ENCODE measurements at regions not wholly inside any gene's neighbourhood (a gene's known extent, or its start where the extent isn't known, plus 50 kb on each side); places are given as distances from the start of the nearest gene placed in this dataset.
"Not testable (repeated sequence)": the region's sequence is repeated elsewhere in the genome, so short reads cannot be mapped to it uniquely, and the experiment has no call there.

GRCh38 chr18:5830902-5831301, 64.4 kb downstream of the TMEM200C start:
- H3K4me1 ChIP-seq (ENCODE audit: control insufficient read depth, low read depth, low read length); H3K4me3 ChIP-seq (ENCODE audit: low read length); H3K27me3 ChIP-seq (ENCODE audit: control insufficient read depth, insufficient read depth, low read length); H3K36me3 ChIP-seq (ENCODE audit: control insufficient read depth, low read depth, low read length); H3K9me3 ChIP-seq (ENCODE audit: control insufficient read depth, low read depth, low read length); H3K9ac ChIP-seq (ENCODE audit: low read length); H3K27ac ChIP-seq (ENCODE audit: low read length): not testable (repeated sequence)

GRCh38 chr18:5828913-5829312, 66.4 kb downstream of the TMEM200C start:
- no peaks in the 10 kb centered on the region for H3K36me3 ChIP-seq (ENCODE audit: control insufficient read depth, low read depth, low read length)
- no peak overlapping the region for H3K4me3 ChIP-seq (ENCODE audit: low read length)
- peaks cover 8% of the 10 kb centered on the region for H3K4me1 ChIP-seq (ENCODE audit: control insufficient read depth, low read depth, low read length)
- no peak overlapping the region for H3K27ac ChIP-seq (ENCODE audit: low read length)
- no peaks in the 10 kb centered on the region for H3K27me3 ChIP-seq (ENCODE audit: control insufficient read depth, insufficient read depth, low read length)
- H3K9me3 ChIP-seq (ENCODE audit: control insufficient read depth, low read depth, low read length), result no peaks in the 10 kb centered on the region
- no peak overlapping the region for H3K9ac ChIP-seq (ENCODE audit: low read length)

GRCh38 chr18:5825663-5826062, 69.7 kb downstream of the TMEM200C start:
- H3K27ac ChIP-seq (ENCODE audit: low read length), result no peak overlapping the region
- no peaks in the 10 kb centered on the region for H3K9me3 ChIP-seq (ENCODE audit: control insufficient read depth, low read depth, low read length)
- H3K4me3 ChIP-seq (ENCODE audit: low read length), result no peak overlapping the region
- H3K9ac ChIP-seq (ENCODE audit: low read length), result no peak overlapping the region
- peaks cover 9% of the 10 kb centered on the region for H3K4me1 ChIP-seq (ENCODE audit: control insufficient read depth, low read depth, low read length)
- H3K27me3 ChIP-seq (ENCODE audit: control insufficient read depth, insufficient read depth, low read length), result no peaks in the 10 kb centered on the region
- no peaks in the 10 kb centered on the region for H3K36me3 ChIP-seq (ENCODE audit: control insufficient read depth, low read depth, low read length)

- Histone ChIP-seq H3K27me3 (ENCODE audit: control insufficient read depth, insufficient read depth, low read length) (no peaks in the 10 kb centered on the region), H3K9me3 (ENCODE audit: control insufficient read depth, low read depth, low read length) (no peaks in the 10 kb centered on the region), H3K4me1 (ENCODE audit: control insufficient read depth, low read depth, low read length) (peaks cover 9% of the 10 kb centered on the region), H3K27ac (ENCODE audit: low read length) (no peak overlapping the region), H3K9ac (ENCODE audit: low read length) (no peak overlapping the region), H3K36me3 (ENCODE audit: control insufficient read depth, low read depth, low read length) (no peaks in the 10 kb centered on the region), H3K4me3 (ENCODE audit: low read length) (no peak overlapping the region)
These were observed 70.8 kb downstream of the TMEM200C start for GRCh38 chr18:5824370-5824984.

GRCh38 chr18:5817816-5818215, 77.5 kb downstream of the TMEM200C start:
- H3K36me3 ChIP-seq (ENCODE audit: control insufficient read depth, low read depth, low read length), result no peaks in the 10 kb centered on the region

GRCh38 chr18:5806860-5807259, 88.5 kb downstream of the TMEM200C start:
- Histone ChIP-seq H3K27me3 (ENCODE audit: control insufficient read depth, insufficient read depth, low read length) (no peaks in the 10 kb centered on the region), H3K27ac (ENCODE audit: low read length) (no peak overlapping the region), H3K36me3 (ENCODE audit: control insufficient read depth, low read depth, low read length) (no peaks in the 10 kb centered on the region), H3K9me3 (ENCODE audit: control insufficient read depth, low read depth, low read length) (peaks cover 22% of the 10 kb centered on the region), H3K4me1 (ENCODE audit: control insufficient read depth, low read depth, low read length) (no peaks in the 10 kb centered on the region), H3K4me3 (ENCODE audit: low read length) (no peak overlapping the region), H3K9ac (ENCODE audit: low read length) (no peak overlapping the region)

More at GRCh38 chr18:5817816-5818215, 77.5 kb downstream of the TMEM200C start:
- Histone ChIP-seq H3K9me3 (ENCODE audit: control insufficient read depth, low read depth, low read length) (no peaks in the 10 kb centered on the region), H3K27ac (ENCODE audit: low read length) (no peak overlapping the region), H3K9ac (ENCODE audit: low read length) (no peak overlapping the region), H3K4me3 (ENCODE audit: low read length) (no peak overlapping the region), H3K27me3 (ENCODE audit: control insufficient read depth, insufficient read depth, low read length) (no peaks in the 10 kb centered on the region), H3K4me1 (ENCODE audit: control insufficient read depth, low read depth, low read length) (no peaks in the 10 kb centered on the region)

GRCh38 chr18:5787936-5788335, 107.4 kb downstream of the TMEM200C start:
- no peak overlapping the region for H3K9ac ChIP-seq (ENCODE audit: low read length)
- H3K27ac ChIP-seq (ENCODE audit: low read length), result no peak overlapping the region
- H3K4me3 ChIP-seq (ENCODE audit: low read length), result no peak overlapping the region
- H3K36me3 ChIP-seq (ENCODE audit: control insufficient read depth, low read depth, low read length), result no peaks in the 10 kb centered on the region
- no peaks in the 10 kb centered on the region for H3K27me3 ChIP-seq (ENCODE audit: control insufficient read depth, insufficient read depth, low read length)
- H3K9me3 ChIP-seq (ENCODE audit: control insufficient read depth, low read depth, low read length), result peaks cover 9% of the 10 kb centered on the region
- H3K4me1 ChIP-seq (ENCODE audit: control insufficient read depth, low read depth, low read length), result no peaks in the 10 kb centered on the region

GRCh38 chr18:5779922-5780321, 115.4 kb downstream of the TMEM200C start:
- H3K36me3 ChIP-seq (ENCODE audit: control insufficient read depth, low read depth, low read length), result no peaks in the 10 kb centered on the region
- H3K9me3 ChIP-seq (ENCODE audit: control insufficient read depth, low read depth, low read length), result peaks cover 9% of the 10 kb centered on the region
- H3K4me3 ChIP-seq (ENCODE audit: low read length), result no peak overlapping the region
- H3K9ac ChIP-seq (ENCODE audit: low read length), result no peak overlapping the region
- H3K4me1 ChIP-seq (ENCODE audit: control insufficient read depth, low read depth, low read length), result no peaks in the 10 kb centered on the region
- H3K27ac ChIP-seq (ENCODE audit: low read length), result no peak overlapping the region
- no peaks in the 10 kb centered on the region for H3K27me3 ChIP-seq (ENCODE audit: control insufficient read depth, insufficient read depth, low read length)

- Histone ChIP-seq H3K9me3 (ENCODE audit: control insufficient read depth, low read depth, low read length) (no peaks in the 10 kb centered on the region), H3K36me3 (ENCODE audit: control insufficient read depth, low read depth, low read length) (no peaks in the 10 kb centered on the region), H3K9ac (ENCODE audit: low read length) (no peak overlapping the region), H3K4me1 (ENCODE audit: control insufficient read depth, low read depth, low read length) (no peaks in the 10 kb centered on the region), H3K27ac (ENCODE audit: low read length) (no peak overlapping the region), H3K27me3 (ENCODE audit: control insufficient read depth, insufficient read depth, low read length) (no peaks in the 10 kb centered on the region), H3K4me3 (ENCODE audit: low read length) (no peak overlapping the region)
These were observed 122.8 kb downstream of the TMEM200C start for GRCh38 chr18:5772306-5773105.

GRCh38 chr18:5771343-5771742, 124.0 kb downstream of the TMEM200C start:
- H3K36me3 ChIP-seq (ENCODE audit: control insufficient read depth, low read depth, low read length), result no peaks in the 10 kb centered on the region
- no peaks in the 10 kb centered on the region for H3K4me1 ChIP-seq (ENCODE audit: control insufficient read depth, low read depth, low read length)
- H3K9me3 ChIP-seq (ENCODE audit: control insufficient read depth, low read depth, low read length), result no peaks in the 10 kb centered on the region
- no peak overlapping the region for H3K27ac ChIP-seq (ENCODE audit: low read length)
- no peak overlapping the region for H3K9ac ChIP-seq (ENCODE audit: low read length)
- no peaks in the 10 kb centered on the region for H3K27me3 ChIP-seq (ENCODE audit: control insufficient read depth, insufficient read depth, low read length)
- H3K4me3 ChIP-seq (ENCODE audit: low read length), result no peak overlapping the region

GRCh38 chr18:5770176-5770575, 125.1 kb downstream of the TMEM200C start:
- no peak overlapping the region for H3K27ac ChIP-seq (ENCODE audit: low read length)
- H3K27me3 ChIP-seq (ENCODE audit: control insufficient read depth, insufficient read depth, low read length), result no peaks in the 10 kb centered on the region
- no peaks in the 10 kb centered on the region for H3K9me3 ChIP-seq (ENCODE audit: control insufficient read depth, low read depth, low read length)
- H3K4me1 ChIP-seq (ENCODE audit: control insufficient read depth, low read depth, low read length), result no peaks in the 10 kb centered on the region
- no peak overlapping the region for H3K9ac ChIP-seq (ENCODE audit: low read length)
- H3K4me3 ChIP-seq (ENCODE audit: low read length), result no peak overlapping the region
- H3K36me3 ChIP-seq (ENCODE audit: control insufficient read depth, low read depth, low read length), result no peaks in the 10 kb centered on the region

- no peak overlapping the region for H3K4me3 ChIP-seq (ENCODE audit: low read length)
- no peaks in the 10 kb centered on the region for H3K9me3 ChIP-seq (ENCODE audit: control insufficient read depth, low read depth, low read length)
- no peaks in the 10 kb centered on the region for H3K27me3 ChIP-seq (ENCODE audit: control insufficient read depth, insufficient read depth, low read length)
- H3K36me3 ChIP-seq (ENCODE audit: control insufficient read depth, low read depth, low read length), result no peaks in the 10 kb centered on the region
- no peak overlapping the region for H3K9ac ChIP-seq (ENCODE audit: low read length)
- H3K4me1 ChIP-seq (ENCODE audit: control insufficient read depth, low read depth, low read length), result no peaks in the 10 kb centered on the region
- H3K27ac ChIP-seq (ENCODE audit: low read length), result no peak overlapping the region
These were observed 126.9 kb downstream of the TMEM200C start for GRCh38 chr18:5768454-5768853.
